H9 (cell line): ENCODE measurements at regions not wholly inside any gene's neighbourhood (a gene's known extent, or its start where the extent isn't known, plus 50 kb on each side); places are given as distances from the start of the nearest gene placed in this dataset.

Experiments used
- DNase-seq: peaks from one replicate; pipeline ENCODE4 v3.0.0-alpha.2; 2017
- H2AFZ ChIP-seq: one replicate; pipeline ENCODE4 v1.6.1; 2013; ENCODE audit warnings: mild to moderate bottlenecking, low read length, control low read depth, moderate library complexity
- H2AK5ac ChIP-seq: 2 replicates; pipeline ENCODE4 v1.6.1; 2013; ENCODE audit warnings: low read length, control low read depth, mixed read lengths; ENCODE audit not compliant: insufficient read length
- H2BK120ac ChIP-seq: one replicate; pipeline ENCODE4 v1.6.1; 2013; ENCODE audit warnings: low read depth, mild to moderate bottlenecking, low read length, control low read depth, inconsistent platforms; ENCODE audit not compliant: poor library complexity, severe bottlenecking
- H2BK12ac ChIP-seq: 2 replicates; pipeline ENCODE4 v1.6.1; 2013; ENCODE audit warnings: low read length, control low read depth, mixed read lengths, low read depth; ENCODE audit not compliant: insufficient read length
- H2BK15ac ChIP-seq: 2 replicates; pipeline ENCODE4 v1.6.1; 2013; ENCODE audit warnings: low read depth, low read length, control low read depth
- H2BK20ac ChIP-seq: one replicate; pipeline ENCODE4 v1.6.1; 2013; ENCODE audit warnings: low read depth, mild to moderate bottlenecking, low read length, control low read depth, inconsistent platforms; ENCODE audit not compliant: poor library complexity, severe bottlenecking
- H2BK5ac ChIP-seq: 2 replicates; pipeline ENCODE4 v1.6.1; 2013; ENCODE audit warnings: low read length, control low read depth, mixed read lengths; ENCODE audit not compliant: insufficient read length
- H3K14ac ChIP-seq: 2 replicates; pipeline ENCODE4 v1.6.1; 2013; ENCODE audit warnings: low read length, control low read depth; ENCODE audit not compliant: insufficient read depth
- H3K18ac ChIP-seq: 2 replicates; pipeline ENCODE4 v1.6.1; 2013; ENCODE audit warnings: low read depth, mild to moderate bottlenecking, mixed read lengths, low read length, control low read depth; ENCODE audit not compliant: insufficient read length
- H3K23ac ChIP-seq: 2 replicates; pipeline ENCODE4 v1.6.1; 2013; ENCODE audit warnings: low read length, control low read depth, mixed read lengths, low read depth; ENCODE audit not compliant: insufficient read length
- H3K23me2 ChIP-seq: 2 replicates; pipeline ENCODE4 v1.6.1; 2013; ENCODE audit warnings: low read depth, mild to moderate bottlenecking, mixed read lengths, low read length, control low read depth; ENCODE audit not compliant: insufficient read length, poor library complexity, severe bottlenecking
- H3K27ac ChIP-seq: 2 replicates; pipeline ENCODE4 v1.5.1; 2013; ENCODE audit warnings: low read length, control low read depth, mixed read lengths, low read depth; ENCODE audit not compliant: insufficient read length
- H3K27me3 ChIP-seq: 2 replicates; pipeline ENCODE4 v1.6.1; 2013; ENCODE audit warnings: low read length, control low read depth, inconsistent platforms; ENCODE audit not compliant: insufficient read depth
- H3K4ac ChIP-seq: 2 replicates; pipeline ENCODE4 v1.6.1; 2013; ENCODE audit warnings: low read depth, mild to moderate bottlenecking, control low read depth, inconsistent platforms, low read length, moderate library complexity
- H3K4me1 ChIP-seq: 2 replicates; pipeline ENCODE4 v1.6.1; 2013; ENCODE audit warnings: low read length, control low read depth, inconsistent platforms; ENCODE audit not compliant: insufficient read depth
- H3K4me2 ChIP-seq: 2 replicates; pipeline ENCODE4 v1.6.1; 2013; ENCODE audit warnings: low read length, control low read depth, mixed read lengths; ENCODE audit not compliant: insufficient read length, insufficient read depth
- H3K56ac ChIP-seq: 2 replicates; pipeline ENCODE4 v1.6.1; 2013; ENCODE audit warnings: low read depth, mild to moderate bottlenecking, mixed read lengths, low read length, control low read depth; ENCODE audit not compliant: insufficient read length
- H3K79me1 ChIP-seq: 2 replicates; pipeline ENCODE4 v1.6.1; 2013; ENCODE audit warnings: low read depth, mild to moderate bottlenecking, moderate library complexity, low read length, control low read depth, inconsistent platforms; ENCODE audit not compliant: insufficient read depth, poor library complexity, severe bottlenecking
- H3K79me2 ChIP-seq: 2 replicates; pipeline ENCODE4 v1.6.1; 2013; ENCODE audit warnings: low read length, control low read depth, inconsistent platforms; ENCODE audit not compliant: insufficient read depth
- H3K9ac ChIP-seq: 2 replicates; pipeline ENCODE4 v1.6.1; 2013; ENCODE audit warnings: low read length, control low read depth, mixed read lengths; ENCODE audit not compliant: insufficient read length; ENCODE audit errors: extremely low read depth
- H3K9me3 ChIP-seq: one replicate; pipeline ENCODE4 v1.6.1; 2013; ENCODE audit warnings: low read depth, low read length, inconsistent platforms; ENCODE audit not compliant: control insufficient read depth
- H3T11ph ChIP-seq: one replicate; pipeline ENCODE4 v1.6.1; 2013; ENCODE audit warnings: mild to moderate bottlenecking, low read length, control low read depth, inconsistent platforms
- H4K20me1 ChIP-seq: one replicate; pipeline ENCODE4 v1.6.1; 2013; ENCODE audit not compliant: control insufficient read depth, insufficient read length, insufficient read depth
- H4K5ac ChIP-seq: 2 replicates; pipeline ENCODE4 v1.6.1; 2013; ENCODE audit warnings: low read depth, mild to moderate bottlenecking, mixed read lengths, low read length, control low read depth; ENCODE audit not compliant: insufficient read length
- H4K8ac ChIP-seq: replicated peaks from 2 replicates; pipeline ENCODE4 v1.6.1; 2013; ENCODE audit warnings: low read length, control low read depth, mixed read lengths, low read depth; ENCODE audit not compliant: insufficient read length
- H4K91ac ChIP-seq: 2 replicates; pipeline ENCODE4 v1.6.1; 2013; ENCODE audit warnings: low read depth, mild to moderate bottlenecking, moderate library complexity, mixed read lengths, low read length, control low read depth; ENCODE audit not compliant: insufficient read length
- H3K27ac Mint-ChIP-seq, 3 experiments: 2 replicates in 2 of 3; 3 replicates in 1 of 3; pipeline ENCODE4 v1.8.0; 2020 to 2021; ENCODE audit warnings: mixed read lengths in 3 of 3, mild to moderate bottlenecking in 1 of 3, moderate library complexity in 1 of 3
- H3K27me3 Mint-ChIP-seq: 2 replicates; pipeline ENCODE4 v1.8.0; 2021; ENCODE audit warnings: low read depth, mild to moderate bottlenecking, moderate library complexity, mixed read lengths
- H3K36me3 Mint-ChIP-seq, 3 experiments: 2 replicates in 2 of 3; 3 replicates in 1 of 3; pipeline ENCODE4 v1.8.0; 2020 to 2021; ENCODE audit warnings: low read depth in 3 of 3, mixed read lengths in 3 of 3; ENCODE audit not compliant: insufficient read depth in 1 of 3
- H3K4me1 Mint-ChIP-seq, 2 experiments: 2 replicates each; pipeline ENCODE4 v1.8.0; 2020; ENCODE audit warnings: mixed read lengths in 2 of 2
- H3K4me3 Mint-ChIP-seq, 2 experiments: 2 replicates in 1 of 2; 3 replicates in 1 of 2; pipeline ENCODE4 v1.8.0; 2020 to 2021; ENCODE audit warnings: mild to moderate bottlenecking in 2 of 2, mixed read lengths in 2 of 2, moderate library complexity in 1 of 2
- H3K9me3 Mint-ChIP-seq, 2 experiments: 2 replicates in 1 of 2; 3 replicates in 1 of 2; pipeline ENCODE4 v1.8.0; 2020; ENCODE audit warnings: mild to moderate bottlenecking in 2 of 2, mixed read lengths in 2 of 2, moderate library complexity in 1 of 2
- WGBS: extraction: QIAGEN DNeasy Blood & Tissue Kit; methylation state at CpG from one replicate; pipeline ENCODE4 v1.1.7; 2013; ENCODE audit warnings: missing lambda C conversion rate, low lambda C conversion rate, mixed read lengths; ENCODE audit not compliant: insufficient read length; ENCODE audit errors: extremely low coverage; 5-methylcytosine and 5-hydroxymethylcytosine counted together
- TF ChIP-seq, protein P1 (sequence below): fragments of 200-600 bp; sonication (generic); conservative IDR thresholded peaks from 3 replicates; pipeline ENCODE4 v1.8.0; 2021; ENCODE audit warnings: antibody characterized with exemption, mild to moderate bottlenecking

DNA sequence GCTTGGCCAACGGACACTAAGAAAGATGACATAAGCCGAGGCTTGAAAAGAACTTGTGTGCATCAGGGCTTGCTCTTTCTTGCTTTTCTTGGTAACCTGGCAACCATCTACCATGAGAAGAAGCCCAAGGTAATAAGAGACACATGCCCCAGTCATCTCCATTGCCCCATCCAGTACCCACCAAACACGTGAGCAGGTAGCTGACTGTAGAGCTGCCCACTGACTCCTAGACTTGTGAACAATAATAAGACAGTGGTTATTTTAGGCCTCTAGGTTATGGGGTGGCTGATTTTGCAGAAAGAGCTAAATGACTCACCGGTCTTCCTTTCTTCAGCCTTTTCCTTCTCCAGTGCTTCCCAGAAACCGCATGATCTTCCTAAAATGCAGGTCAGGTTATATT lies 105.0 kb upstream of the JUN start:
- Histone ChIP-seq H3K18ac (no peak overlapping the region), H2BK20ac (no peak overlapping the region), H4K20me1 (no peaks in the 10 kb centered on the region), H2BK15ac (no peak overlapping the region), H2BK12ac (no peak overlapping the region), H2BK120ac (no peak overlapping the region), H3K9ac (no peak overlapping the region), H3K4me1 (no peaks in the 10 kb centered on the region), H3K27me3 (no peaks in the 10 kb centered on the region), H3K56ac (no peak overlapping the region), H3K9me3 (no peaks in the 10 kb centered on the region), H3K23ac (no peak overlapping the region), H3K4me2 (no peak overlapping the region), H2AFZ (no peak overlapping the region), H3K4ac (no peak overlapping the region), H4K91ac (no peak overlapping the region), H3K23me2 (no peaks in the 10 kb centered on the region), H3K14ac (no peak overlapping the region), H4K8ac (no peak overlapping the region), H3K79me1 (no peaks in the 10 kb centered on the region), H3K79me2 (no peaks in the 10 kb centered on the region), H2AK5ac (no peak overlapping the region), H3K27ac (no peak overlapping the region), H2BK5ac (no peak overlapping the region), H3T11ph (no peak overlapping the region), H4K5ac (no peak overlapping the region)
- H3K4me1 Mint-ChIP-seq, result no peaks in the 10 kb centered on the region
- TF ChIP-seq, protein P1, sequence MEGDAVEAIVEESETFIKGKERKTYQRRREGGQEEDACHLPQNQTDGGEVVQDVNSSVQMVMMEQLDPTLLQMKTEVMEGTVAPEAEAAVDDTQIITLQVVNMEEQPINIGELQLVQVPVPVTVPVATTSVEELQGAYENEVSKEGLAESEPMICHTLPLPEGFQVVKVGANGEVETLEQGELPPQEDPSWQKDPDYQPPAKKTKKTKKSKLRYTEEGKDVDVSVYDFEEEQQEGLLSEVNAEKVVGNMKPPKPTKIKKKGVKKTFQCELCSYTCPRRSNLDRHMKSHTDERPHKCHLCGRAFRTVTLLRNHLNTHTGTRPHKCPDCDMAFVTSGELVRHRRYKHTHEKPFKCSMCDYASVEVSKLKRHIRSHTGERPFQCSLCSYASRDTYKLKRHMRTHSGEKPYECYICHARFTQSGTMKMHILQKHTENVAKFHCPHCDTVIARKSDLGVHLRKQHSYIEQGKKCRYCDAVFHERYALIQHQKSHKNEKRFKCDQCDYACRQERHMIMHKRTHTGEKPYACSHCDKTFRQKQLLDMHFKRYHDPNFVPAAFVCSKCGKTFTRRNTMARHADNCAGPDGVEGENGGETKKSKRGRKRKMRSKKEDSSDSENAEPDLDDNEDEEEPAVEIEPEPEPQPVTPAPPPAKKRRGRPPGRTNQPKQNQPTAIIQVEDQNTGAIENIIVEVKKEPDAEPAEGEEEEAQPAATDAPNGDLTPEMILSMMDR, result no peak
- DNase-seq, result no peak
- no peak overlapping the region for H3K4me3 Mint-ChIP-seq
- H3K27me3 Mint-ChIP-seq, result peaks cover 19% of the 10 kb centered on the region
- no peaks in the 10 kb centered on the region for H3K9me3 Mint-ChIP-seq
- H3K27ac Mint-ChIP-seq, result no peak overlapping the region
- WGBS, result no CpG with 5 or more reads among the region's 5 CpGs
- no peaks in the 10 kb centered on the region; a peak in 1 of 7 replicates for H3K36me3 Mint-ChIP-seq
